Body of pancreas (tissue), 4 donors: ENCODE measurements at regions not wholly inside any gene's neighbourhood (a gene's known extent, or its start where the extent isn't known, plus 50 kb on each side); places are given as distances from the start of the nearest gene placed in this dataset.

Experiments
- CTCF ChIP-seq, 7 experiments: fragments of 450-650 bp in 4 of 7; fragments of 200-600 bp in 3 of 7; sonication (generic) in 3 of 7; IDR thresholded peaks; one replicate each; pipeline ENCODE4 v1.5.1; 2016 to 2019; ENCODE audit warnings: antibody characterized with exemption in 7 of 7
- POLR2A ChIP-seq, 3 donors: fragments of 450-650 bp; IDR thresholded peaks; one replicate each; pipeline ENCODE4 v1.6.1; 2016; ENCODE audit warnings: antibody characterized with exemption in 3 of 3, mild to moderate bottlenecking in 2 of 3

- TF ChIP-seq CTCF (IDR thresholded peaks at IDR 0.05): no peak
- no peak for TF ChIP-seq POLR2A (IDR thresholded peaks at IDR 0.05)
Observed at GRCh38 chr1:82165304-82165703, 364.6 kb downstream of the ADGRL2 start.
